Natural killer cell (primary cell): ENCODE measurements at regions not wholly inside any gene's neighbourhood (a gene's known extent, or its start where the extent isn't known, plus 50 kb on each side); places are given as distances from the start of the nearest gene placed in this dataset.
"Not testable (repeated sequence)": the region's sequence is repeated elsewhere in the genome, so short reads cannot be mapped to it uniquely, and the experiment has no call there.

Source experiments
- ATAC-seq, 3 donors: fragments of 150-1000 bp in 2 of 3; fragments of 200-7000 bp in 1 of 3; cut with Tn5 transposase; 1 replicate in 1 of 3; 2 replicates in 2 of 3; pipeline ENCODE4 v1.10.0; 2021; ENCODE audit warnings: mild to moderate bottlenecking in 2 of 3, moderate library complexity in 2 of 3
- DNase-seq, 2 donors: peaks; one replicate each; pipeline versions ENCODE4 v3.0.0 to v3.0.0-alpha.2; 2013 to 2021; ENCODE audit warnings: mixed read lengths in 1 of 2
- H3K27ac ChIP-seq: one replicate; pipeline ENCODE4 v1.5.1; 2013; ENCODE audit warnings: mild to moderate bottlenecking, low read length
- H3K27me3 ChIP-seq: one replicate; pipeline ENCODE4 v1.6.1; 2013; ENCODE audit warnings: low read length; ENCODE audit not compliant: control insufficient read depth, insufficient read depth
- H3K36me3 ChIP-seq: one replicate; pipeline ENCODE4 v1.6.1; 2013; ENCODE audit warnings: low read length; ENCODE audit not compliant: control insufficient read depth, insufficient read depth
- H3K4me1 ChIP-seq: one replicate; pipeline ENCODE4 v1.6.1; 2013; ENCODE audit warnings: low read length; ENCODE audit not compliant: control insufficient read depth, insufficient read depth
- H3K4me3 ChIP-seq: one replicate; pipeline ENCODE4 v1.5.1; 2013; ENCODE audit warnings: low read length
- H3K9me3 ChIP-seq: one replicate; pipeline ENCODE4 v1.6.1; 2013; ENCODE audit warnings: low read length; ENCODE audit not compliant: control insufficient read depth, insufficient read depth
- H3K27ac Mint-ChIP-seq, 2 donors: one replicate each; pipeline ENCODE4 v1.8.0; 2022; ENCODE audit warnings: mild to moderate bottlenecking in 2 of 2, mixed read lengths in 2 of 2, moderate library complexity in 1 of 2
- H3K27me3 Mint-ChIP-seq, 2 donors: one replicate each; pipeline ENCODE4 v1.8.0; 2022; ENCODE audit warnings: low read depth in 2 of 2, mixed read lengths in 2 of 2
- H3K36me3 Mint-ChIP-seq: one replicate; pipeline ENCODE4 v1.8.0; 2022; ENCODE audit warnings: mixed read lengths
- H3K4me1 Mint-ChIP-seq, 2 donors: one replicate each; pipeline ENCODE4 v1.8.0; 2022; ENCODE audit warnings: mixed read lengths in 2 of 2
- H3K4me3 Mint-ChIP-seq: one replicate; pipeline ENCODE4 v1.8.0; 2022; ENCODE audit warnings: mild to moderate bottlenecking, moderate library complexity, mixed read lengths
- H3K9me3 Mint-ChIP-seq, 2 donors: one replicate each; pipeline ENCODE4 v1.8.0; 2022; ENCODE audit warnings: mixed read lengths in 2 of 2
- CTCF ChIP-seq: fragments of 200-600 bp; IDR thresholded peaks from one replicate; pipeline ENCODE4 v1.8.0; 2022; ENCODE audit warnings: antibody characterized with exemption
- WGBS: methylation state at CpG from one replicate; pipeline ENCODE4 v1.1.7; 2013; ENCODE audit warnings: missing lambda C conversion rate; ENCODE audit not compliant: insufficient coverage; 5-methylcytosine and 5-hydroxymethylcytosine counted together
- intact Hi-C: fragments of 100-400 bp; cut with micrococcal nuclease; formaldehyde crosslinking; loops from one replicate; pipeline ENCODE4 v1.14.2; 2022

GRCh38 chr12:93092649-93092945 lies 163.5 kb upstream of the EEA1 start:
- DNase-seq (no peak), ATAC-seq (no peak)
- Histone ChIP-seq H3K27me3 (no peaks in the 10 kb centered on the region), H3K27ac (no peak overlapping the region), H3K9me3 (no peaks in the 10 kb centered on the region), H3K36me3 (no peaks in the 10 kb centered on the region), H3K4me1 (peaks cover 3% of the 10 kb centered on the region), H3K4me3 (no peak overlapping the region)
- H3K4me1 Mint-ChIP-seq: peaks cover 0 to 6% of the 10 kb centered on the region in 2 donors
- TF ChIP-seq CTCF: no peak
- no peak overlapping the region for H3K4me3 Mint-ChIP-seq
- intact Hi-C loops: no loop called here
- no peaks in the 10 kb centered on the region for H3K36me3 Mint-ChIP-seq
- WGBS: 90% methylated on average over 6 of the region's 6 CpGs
- no peak overlapping the region for H3K27ac Mint-ChIP-seq
- H3K9me3 Mint-ChIP-seq: no peaks in the 10 kb centered on the region
- H3K27me3 Mint-ChIP-seq: no peaks in the 10 kb centered on the region

GRCh38 chr12:93093243-93093642 lies 164.1 kb upstream of the EEA1 start:
- no peak overlapping the region for H3K4me3 Mint-ChIP-seq
- H3K27me3 Mint-ChIP-seq: no peaks in the 10 kb centered on the region
- Histone ChIP-seq H3K4me1 (peaks cover 3% of the 10 kb centered on the region), H3K4me3 (no peak overlapping the region), H3K9me3 (no peaks in the 10 kb centered on the region), H3K36me3 (no peaks in the 10 kb centered on the region), H3K27me3 (no peaks in the 10 kb centered on the region), H3K27ac (no peak overlapping the region)
- H3K27ac Mint-ChIP-seq: no peak overlapping the region
- peaks cover 4 to 10% of the 10 kb centered on the region in 2 donors for H3K4me1 Mint-ChIP-seq
- WGBS: 84% methylated on average over 2 of the region's 3 CpGs
- TF ChIP-seq CTCF: no peak
- intact Hi-C loops: no loop called here
- H3K9me3 Mint-ChIP-seq: no peaks in the 10 kb centered on the region
- DNase-seq: no peak
- no peaks in the 10 kb centered on the region for H3K36me3 Mint-ChIP-seq
- ATAC-seq: no peak

- H3K36me3 Mint-ChIP-seq, intact Hi-C loops, H3K27ac Mint-ChIP-seq, H3K36me3 ChIP-seq, H3K4me3 Mint-ChIP-seq, ATAC-seq, DNase-seq, H3K4me1 ChIP-seq, H3K27ac ChIP-seq, H3K27me3 ChIP-seq, H3K9me3 Mint-ChIP-seq, H3K9me3 ChIP-seq, H3K4me3 ChIP-seq, H3K27me3 Mint-ChIP-seq: not testable (repeated sequence)
- 90% methylated on average over 9 of the region's 9 CpGs for whole genome bisulfite sequencing
- peaks cover 7 to 13% of the 10 kb centered on the region in 2 donors for H3K4me1 Mint-ChIP-seq
Measured at GRCh38 chr12:93094222-93094621, 165.1 kb upstream of the EEA1 start.

DNA sequence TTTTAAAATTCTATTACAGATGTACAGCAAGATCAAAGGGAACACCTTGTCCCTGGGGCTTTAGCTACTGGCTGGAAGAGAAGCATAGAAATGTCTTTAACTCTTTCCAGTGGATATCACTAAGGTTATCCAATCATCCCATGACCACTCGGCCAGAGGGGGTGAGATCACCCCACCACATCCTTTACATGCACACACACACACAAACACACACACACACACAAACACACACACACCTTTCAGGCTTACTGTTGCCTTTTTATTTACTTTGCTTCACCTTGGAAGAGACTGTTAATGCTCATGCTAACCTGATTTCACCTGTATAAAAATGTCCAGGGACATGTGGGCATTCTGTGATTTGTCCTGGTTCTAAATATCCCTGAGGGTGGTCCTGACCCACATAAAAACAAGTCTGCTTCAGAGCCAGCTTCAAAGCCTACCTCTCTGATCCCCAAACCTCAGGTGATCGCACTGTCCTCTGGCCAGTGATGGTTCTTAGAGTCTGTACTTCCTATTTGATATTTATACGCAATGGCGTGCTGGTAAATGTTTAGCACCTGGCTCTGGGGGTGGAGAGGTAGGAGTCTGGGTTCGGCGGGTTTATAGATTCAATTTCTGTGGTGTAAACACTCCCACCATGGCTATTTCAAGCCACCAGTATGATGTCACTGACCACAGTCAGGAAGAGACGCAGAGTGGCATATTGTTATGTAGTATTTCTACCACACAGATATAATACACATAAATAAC lies 166.1 kb upstream of the EEA1 start:
- no peak overlapping the region for H3K4me3 Mint-ChIP-seq
- intact Hi-C loops: no loop called here

More for the DNA sequence above, 166.1 kb upstream of the EEA1 start:
- Histone ChIP-seq H3K36me3 (no peaks in the 10 kb centered on the region), H3K27ac (no peak overlapping the region), H3K4me3 (no peak overlapping the region), H3K4me1 (peaks cover 3% of the 10 kb centered on the region), H3K9me3 (no peaks in the 10 kb centered on the region), H3K27me3 (no peaks in the 10 kb centered on the region)
- Mint-ChIP-seq H3K9me3 (no peaks in the 10 kb centered on the region), H3K27me3 (no peaks in the 10 kb centered on the region), H3K36me3 (no peaks in the 10 kb centered on the region), H3K4me1 (peaks cover 7 to 13% of the 10 kb centered on the region in 2 donors), H3K27ac (no peak overlapping the region)
- TF ChIP-seq CTCF: no peak
- WGBS: 42% methylated on average over 4 of the region's 7 CpGs
- ATAC-seq (peak; percentile 42 to 66 (median 48)), DNase-seq (no peak)
